ENCODE measurements at regions not wholly inside any gene's neighbourhood (a gene's known extent, or its start where the extent isn't known, plus 50 kb on each side); places are given as distances from the start of the nearest gene placed in this dataset.

DNA sequence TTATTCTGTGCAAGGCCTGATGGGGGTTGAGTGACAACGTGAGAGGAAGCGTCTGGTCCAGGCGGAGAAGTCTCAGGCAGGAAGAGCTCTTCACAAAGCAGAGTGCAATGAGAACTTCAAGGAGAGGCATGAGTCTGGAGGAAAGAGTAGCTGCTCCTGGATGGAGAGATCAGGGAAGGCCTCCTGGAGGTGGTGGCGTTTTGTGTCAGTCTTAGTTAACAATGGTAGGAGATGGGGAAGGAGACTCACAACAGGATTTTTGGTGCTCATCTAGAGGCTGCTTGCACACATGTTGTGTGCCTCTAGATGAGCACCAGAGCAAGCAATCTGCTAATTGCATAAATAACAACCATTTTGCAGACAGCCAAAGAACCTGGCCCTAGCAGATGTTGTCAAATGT, 442.8 kb upstream of the PODXL start:
- no peak overlapping the region for H2AFZ ChIP-seq (ENCODE audit: low read depth, low read length)
- intact Hi-C loops (cut with micrococcal nuclease) (no loop called here), dilution Hi-C loops (cut with MboI; ENCODE audit: extremely low pct_ligation_motif_present, low sequenced_read_pairs) (no loop called here)
- no peaks in the 10 kb centered on the region for H3K9me3 ChIP-seq (replicated peaks; ENCODE audit: control insufficient read depth, insufficient read depth, low read length)
- no peak overlapping the region for H3K4me2 ChIP-seq (ENCODE audit: insufficient read depth, low read length)
- H3K9ac ChIP-seq (replicated peaks; ENCODE audit: extremely low read depth, insufficient read depth, low read length) = no peak overlapping the region
- H3K4me1 ChIP-seq (ENCODE audit: control insufficient read depth, extremely low read depth, insufficient read depth, low read length) = no peaks in the 10 kb centered on the region
- ChIA-PET POLR2A (no interaction called here), CTCF (interaction anchor here (0.6 kb wide), 1 partner anchor 57 kb away, joined by 3 read pairs; no protein-coding TSS in a partner anchor)
- no peak overlapping the region for H3K27ac ChIP-seq (ENCODE audit: insufficient read depth, low read depth, low read length)
- BruUV-seq (replicated peaks) = no TSS peak
- FAIRE-seq = no peak
- H3K9me1 ChIP-seq (replicated peaks; ENCODE audit: control insufficient read depth, extremely low read depth, insufficient read depth, low read length) = no peaks in the 10 kb centered on the region
- no peaks in the 10 kb centered on the region for H3K79me2 ChIP-seq (ENCODE audit: control insufficient read depth, insufficient read depth, low read length)
- no peaks in the 10 kb centered on the region for H4K20me1 ChIP-seq (replicated peaks; ENCODE audit: control insufficient read depth, extremely low read depth, insufficient read depth, low read length)
- H3K27me3 ChIP-seq (ENCODE audit: control insufficient read depth in 2 of 2, insufficient read depth in 2 of 2, low read length in 2 of 2) = peaks cover 11 to 13% of the 10 kb centered on the region in 2 experiments
- no peaks in the 10 kb centered on the region for H3K36me3 ChIP-seq (ENCODE audit: control insufficient read depth in 2 of 2, extremely low read depth in 1 of 2, insufficient read depth in 2 of 2, low read length in 2 of 2)
- DNase-seq (ENCODE audit: low read depth, low spot score) = no peak
- no peak for TF ChIP-seq JUN (IDR thresholded peaks at IDR 0.05; ENCODE audit: borderline replicate concordance, insufficient read depth, insufficient read length, low read depth)
- TF ChIP-seq, protein P1, sequence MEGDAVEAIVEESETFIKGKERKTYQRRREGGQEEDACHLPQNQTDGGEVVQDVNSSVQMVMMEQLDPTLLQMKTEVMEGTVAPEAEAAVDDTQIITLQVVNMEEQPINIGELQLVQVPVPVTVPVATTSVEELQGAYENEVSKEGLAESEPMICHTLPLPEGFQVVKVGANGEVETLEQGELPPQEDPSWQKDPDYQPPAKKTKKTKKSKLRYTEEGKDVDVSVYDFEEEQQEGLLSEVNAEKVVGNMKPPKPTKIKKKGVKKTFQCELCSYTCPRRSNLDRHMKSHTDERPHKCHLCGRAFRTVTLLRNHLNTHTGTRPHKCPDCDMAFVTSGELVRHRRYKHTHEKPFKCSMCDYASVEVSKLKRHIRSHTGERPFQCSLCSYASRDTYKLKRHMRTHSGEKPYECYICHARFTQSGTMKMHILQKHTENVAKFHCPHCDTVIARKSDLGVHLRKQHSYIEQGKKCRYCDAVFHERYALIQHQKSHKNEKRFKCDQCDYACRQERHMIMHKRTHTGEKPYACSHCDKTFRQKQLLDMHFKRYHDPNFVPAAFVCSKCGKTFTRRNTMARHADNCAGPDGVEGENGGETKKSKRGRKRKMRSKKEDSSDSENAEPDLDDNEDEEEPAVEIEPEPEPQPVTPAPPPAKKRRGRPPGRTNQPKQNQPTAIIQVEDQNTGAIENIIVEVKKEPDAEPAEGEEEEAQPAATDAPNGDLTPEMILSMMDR (IDR thresholded peaks at IDR 0.05; ENCODE audit: extremely low read depth in 1 of 2, insufficient read depth in 1 of 2, low read depth in 1 of 2, low read length in 2 of 2) = no peak
- TF ChIP-seq POLR2A (IDR thresholded peaks at IDR 0.05; ENCODE audit: low read depth, low read length) = no peak
- TF ChIP-seq POLR2AphosphoS5 (IDR thresholded peaks at IDR 0.05; ENCODE audit: insufficient read depth, low read depth, low read length) = no peak
- TF ChIP-seq, protein P2, sequence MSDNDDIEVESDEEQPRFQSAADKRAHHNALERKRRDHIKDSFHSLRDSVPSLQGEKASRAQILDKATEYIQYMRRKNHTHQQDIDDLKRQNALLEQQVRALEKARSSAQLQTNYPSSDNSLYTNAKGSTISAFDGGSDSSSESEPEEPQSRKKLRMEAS (IDR thresholded peaks at IDR 0.05; ENCODE audit: insufficient read depth, insufficient read length) = no peak
- TF ChIP-seq EZH2 (IDR thresholded peaks at IDR 0.05; ENCODE audit: borderline replicate concordance, low read depth, low read length, severe bottlenecking) = no peak
- TF ChIP-seq MYC (IDR thresholded peaks at IDR 0.05; ENCODE audit: low read depth, low read length) = no peak
- no peak for TF ChIP-seq GATA2 (IDR thresholded peaks at IDR 0.05; ENCODE audit: insufficient read depth, insufficient read length, low read depth, low read length)
- no peak for TF ChIP-seq FOS (IDR thresholded peaks at IDR 0.05; ENCODE audit: borderline replicate concordance, insufficient read depth, low read length)
- H3K4me3 ChIP-seq (replicated peaks in 1 of 3; ENCODE audit: insufficient read depth in 1 of 3, low read depth in 1 of 3, low read length in 3 of 3) = no peak overlapping the region
